SK-N-MC (cell line): ENCODE measurements at regions not wholly inside any gene's neighbourhood (a gene's known extent, or its start where the extent isn't known, plus 50 kb on each side); places are given as distances from the start of the nearest gene placed in this dataset.
"Not testable (repeated sequence)": the region's sequence is repeated elsewhere in the genome, so short reads cannot be mapped to it uniquely, and the experiment has no call there.

Experiments
- DNase-seq: peaks from one replicate; pipeline ENCODE4 v3.0.0-alpha.2; 2011; ENCODE audit warnings: low read depth, low spot score
- H3K27ac ChIP-seq: fragments of 200-600 bp; sonication (generic); 2 replicates; pipeline ENCODE4 v1.5.1; 2016; ENCODE audit warnings: mixed run types
- H3K36me3 ChIP-seq: fragments of 200-600 bp; sonication (generic); 2 replicates; pipeline ENCODE4 v1.6.1; 2017; ENCODE audit warnings: antibody characterized with exemption, low read length, mixed read lengths; ENCODE audit not compliant: insufficient read depth
- H3K4me3 ChIP-seq: fragments of 200-600 bp; sonication (generic); 2 replicates; pipeline ENCODE4 v1.5.1; 2016
- H3K9ac ChIP-seq: fragments of 200-600 bp; sonication (generic); 2 replicates; pipeline ENCODE4 v1.8.0; 2017; ENCODE audit warnings: mixed run types, mixed read lengths; ENCODE audit not compliant: insufficient read length
- H3K9me3 ChIP-seq: fragments of 200-600 bp; sonication (generic); 2 replicates; pipeline ENCODE4 v1.6.1; 2017; ENCODE audit warnings: low read depth, mild to moderate bottlenecking, antibody characterized with exemption, low read length, moderate library complexity, mixed read lengths
- EZH2 ChIP-seq: fragments of 200-600 bp; sonication (generic); IDR thresholded peaks from one replicate; pipeline ENCODE4 v1.6.1; 2017; ENCODE audit warnings: antibody characterized with exemption
- FOXP2 ChIP-seq: optimal IDR thresholded peaks from 2 replicates; pipeline ENCODE3; 2011; ENCODE audit warnings: mild to moderate bottlenecking, moderate library complexity; ENCODE audit not compliant: insufficient read depth; ENCODE audit errors: extremely low read length, control extremely low read depth
- POLR2AphosphoS5 ChIP-seq: IDR thresholded peaks from 2 replicates; pipeline ENCODE4 v1.6.1; 2012; ENCODE audit warnings: mild to moderate bottlenecking, low read depth, low read length, borderline replicate concordance

- H3K9me3 ChIP-seq: no peaks in the 10 kb centered on the region
Measured at GRCh38 chr1:195193134-195193533, 1415.1 kb downstream of the KCNT2 start.

GRCh38 chr1:195188821-195189220, 1419.4 kb downstream of the KCNT2 start:
- no peak for DNase-seq
- no peak overlapping the region for H3K4me3 ChIP-seq
- TF ChIP-seq FOXP2 (no peak), EZH2 (no peak), POLR2AphosphoS5 (no peak)
- H3K9me3 ChIP-seq: no peaks in the 10 kb centered on the region
- no peak overlapping the region for H3K9ac ChIP-seq
- no peaks in the 10 kb centered on the region for H3K36me3 ChIP-seq
- no peak overlapping the region for H3K27ac ChIP-seq

More at GRCh38 chr1:195193134-195193533, 1415.1 kb downstream of the KCNT2 start:
- no peak for DNase-seq
- TF ChIP-seq POLR2AphosphoS5 (no peak), FOXP2 (no peak), EZH2 (no peak)
- no peak overlapping the region for H3K4me3 ChIP-seq
- no peak overlapping the region for H3K9ac ChIP-seq
- no peak overlapping the region for H3K27ac ChIP-seq
- no peaks in the 10 kb centered on the region for H3K36me3 ChIP-seq

DNA sequence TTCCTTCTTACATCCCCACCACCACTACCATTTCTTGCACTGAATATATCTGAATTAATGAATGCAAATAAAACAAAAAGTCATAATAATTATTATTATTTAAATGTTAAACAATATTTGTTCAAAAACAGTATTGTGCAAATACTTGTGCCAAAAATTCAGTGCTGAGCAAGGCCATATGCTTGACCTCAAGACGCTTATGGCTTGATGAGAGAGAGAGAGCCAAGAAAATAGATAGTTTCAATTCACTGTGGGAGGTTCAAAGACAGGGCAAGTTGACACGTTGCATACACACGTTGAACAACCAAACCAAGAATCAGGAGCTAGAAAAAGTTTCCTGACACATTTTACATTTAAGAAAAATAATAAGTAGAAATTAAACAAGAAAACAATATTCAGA, 1421.7 kb downstream of the KCNT2 start:
- Histone ChIP-seq H3K4me3 (no peak overlapping the region), H3K27ac (no peak overlapping the region)

DNA sequence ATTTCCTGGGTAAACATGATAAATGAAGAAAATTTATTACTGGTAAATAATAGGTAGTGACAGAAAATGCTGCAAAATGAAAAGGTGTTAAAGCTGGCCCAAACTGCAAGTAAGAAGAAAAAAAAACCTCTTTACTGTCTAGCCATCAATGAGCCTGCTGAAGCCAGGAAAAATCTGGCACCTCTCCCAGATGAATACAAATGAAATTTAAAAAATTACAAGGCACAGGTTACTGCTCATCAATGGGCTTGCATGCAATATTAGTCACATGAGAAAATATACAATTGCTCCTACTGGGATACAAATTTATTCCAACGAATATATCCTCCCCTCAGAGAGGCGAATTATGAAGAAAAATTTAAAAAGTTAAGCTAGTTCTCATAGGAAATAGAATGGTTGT, 1422.5 kb downstream of the KCNT2 start:
- TF ChIP-seq POLR2AphosphoS5: no peak
- no peak for TF ChIP-seq EZH2
- no peak for TF ChIP-seq FOXP2
- H3K9ac ChIP-seq: no peak overlapping the region
- H3K4me3 ChIP-seq: no peak overlapping the region
- DNase-seq: no peak
- H3K9me3 ChIP-seq: no peaks in the 10 kb centered on the region
- no peak overlapping the region for H3K27ac ChIP-seq
- H3K36me3 ChIP-seq: no peaks in the 10 kb centered on the region

More for the DNA sequence above, 1421.7 kb downstream of the KCNT2 start:
- H3K36me3 ChIP-seq: no peaks in the 10 kb centered on the region
- H3K9me3 ChIP-seq: no peaks in the 10 kb centered on the region
- no peak for TF ChIP-seq FOXP2
- no peak for TF ChIP-seq EZH2
- TF ChIP-seq POLR2AphosphoS5: no peak
- no peak for DNase-seq
- no peak overlapping the region for H3K9ac ChIP-seq

- Histone ChIP-seq H3K9ac (no peak overlapping the region), H3K4me3 (no peak overlapping the region), H3K36me3 (no peaks in the 10 kb centered on the region), H3K27ac (no peak overlapping the region), H3K9me3 (no peaks in the 10 kb centered on the region)
- no peak for DNase-seq
- TF ChIP-seq POLR2AphosphoS5: no peak
- TF ChIP-seq FOXP2: no peak
- TF ChIP-seq EZH2: no peak
Measured at GRCh38 chr1:195185321-195185720, 1422.9 kb downstream of the KCNT2 start.

GRCh38 chr1:195173753-195174152, 1434.5 kb downstream of the KCNT2 start:
- Histone ChIP-seq H3K9ac (no peak overlapping the region), H3K27ac (no peak overlapping the region), H3K9me3 (no peaks in the 10 kb centered on the region), H3K36me3 (no peaks in the 10 kb centered on the region), H3K4me3 (no peak overlapping the region)
- no peak for TF ChIP-seq FOXP2
- no peak for TF ChIP-seq POLR2AphosphoS5
- DNase-seq: no peak

- not testable (repeated sequence) for H3K9me3 ChIP-seq, H3K4me3 ChIP-seq, DNase-seq, H3K27ac ChIP-seq, H3K9ac ChIP-seq, H3K36me3 ChIP-seq
Measured at GRCh38 chr1:195159795-195160194, 1448.4 kb downstream of the KCNT2 start.

DNA sequence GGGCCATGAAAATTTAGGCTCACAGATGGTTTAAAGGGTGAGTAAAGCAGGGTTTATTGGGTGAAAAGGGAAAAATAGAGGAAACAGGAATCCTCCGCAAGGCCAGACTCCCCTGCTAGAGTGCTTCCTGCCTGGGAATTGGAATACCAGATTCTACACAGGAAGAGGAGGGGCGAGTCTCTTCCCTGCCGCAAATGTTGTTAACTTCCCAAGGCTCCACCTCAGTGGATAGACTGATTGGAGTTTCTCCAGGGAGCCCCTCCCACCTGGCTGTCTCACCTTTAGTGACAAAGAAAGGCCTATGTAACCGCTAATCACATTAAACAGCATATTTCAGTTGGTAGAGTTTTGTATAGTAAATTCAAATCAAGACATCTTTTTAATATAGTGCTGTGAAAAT, 1450.1 kb downstream of the KCNT2 start:
- no peak overlapping the region for H3K9ac ChIP-seq
- H3K4me3 ChIP-seq: no peak overlapping the region
- no peaks in the 10 kb centered on the region for H3K9me3 ChIP-seq
- TF ChIP-seq POLR2AphosphoS5: no peak
- no peak for TF ChIP-seq EZH2
- TF ChIP-seq FOXP2: no peak
- H3K27ac ChIP-seq: no peak overlapping the region
- no peak for DNase-seq
- no peaks in the 10 kb centered on the region for H3K36me3 ChIP-seq

DNA sequence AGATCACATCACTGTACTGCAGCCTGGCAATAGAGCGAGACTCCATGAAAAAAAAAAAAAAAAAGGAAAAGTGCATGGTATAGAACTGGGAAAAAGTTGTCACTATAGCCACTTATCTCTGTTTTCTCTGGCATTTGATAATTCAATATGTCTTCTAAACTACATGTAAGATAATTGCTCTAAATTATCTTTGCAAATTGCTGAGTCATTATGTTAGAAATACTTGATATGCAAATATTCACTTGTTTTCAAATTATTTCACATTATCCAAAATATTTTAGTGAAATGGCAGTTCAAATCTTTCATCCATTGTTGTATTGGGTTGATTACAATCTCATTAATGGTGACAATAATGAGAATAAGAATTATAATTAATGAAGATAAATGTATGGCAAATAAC, 1455.1 kb downstream of the KCNT2 start:
- no peak for DNase-seq
- TF ChIP-seq EZH2 (no peak), FOXP2 (no peak), POLR2AphosphoS5 (no peak)
- H3K9ac ChIP-seq: no peak overlapping the region
- H3K36me3 ChIP-seq: no peaks in the 10 kb centered on the region
- H3K9me3 ChIP-seq: no peaks in the 10 kb centered on the region
- no peak overlapping the region for H3K4me3 ChIP-seq
- H3K27ac ChIP-seq: no peak overlapping the region
